IPS-18c (cell line): ENCODE measurements at regions not wholly inside any gene's neighbourhood (a gene's known extent, or its start where the extent isn't known, plus 50 kb on each side); places are given as distances from the start of the nearest gene placed in this dataset.

Experiments used
- H3K4me3 ChIP-seq: 2 replicates; pipeline ENCODE4 v1.7.0; 2013; ENCODE audit warnings: low read depth, mild to moderate bottlenecking, low read length, moderate library complexity; ENCODE audit not compliant: insufficient read depth
- H3K9me3 ChIP-seq: one replicate; pipeline ENCODE4 v1.6.1; 2013; ENCODE audit warnings: mild to moderate bottlenecking, low read length, moderate library complexity; ENCODE audit not compliant: control insufficient read depth, insufficient read depth

DNA sequence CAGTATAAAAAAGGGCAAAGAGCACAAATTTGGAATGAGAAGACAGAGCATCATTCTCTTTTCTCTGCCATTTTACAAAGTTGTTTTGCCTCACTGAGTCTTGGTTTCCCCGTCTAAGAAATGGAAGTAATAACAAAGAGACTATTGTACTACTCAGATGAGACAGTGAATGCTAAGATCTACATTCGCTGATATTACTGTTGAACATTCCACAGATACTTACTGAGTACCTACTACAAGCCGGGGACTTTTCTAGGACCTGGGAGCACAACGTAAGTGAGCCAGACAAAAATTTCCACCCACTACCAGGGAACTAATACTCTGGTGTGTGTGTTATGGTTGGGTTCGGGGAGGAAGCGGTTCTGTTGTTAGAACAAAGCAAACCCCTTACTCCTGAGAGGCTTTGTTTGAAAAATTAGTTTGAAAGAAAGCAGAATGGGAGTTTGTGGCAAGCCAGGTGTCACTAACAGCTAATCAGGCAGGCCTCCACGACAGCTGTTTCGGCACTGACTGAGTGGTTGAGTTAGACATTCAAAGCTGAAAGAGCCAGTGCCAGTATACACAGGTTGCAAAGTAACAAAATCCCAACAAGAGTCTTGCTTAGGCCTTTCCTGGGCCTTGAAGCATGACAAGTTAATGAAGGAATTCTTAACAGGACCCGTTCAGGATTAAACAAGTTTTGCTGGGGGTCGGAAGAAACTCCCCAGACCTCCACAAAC lies 458.3 kb downstream of the EDEM1 start:
- Histone ChIP-seq H3K4me3 (no peak overlapping the region), H3K9me3 (no peaks in the 10 kb centered on the region)

DNA sequence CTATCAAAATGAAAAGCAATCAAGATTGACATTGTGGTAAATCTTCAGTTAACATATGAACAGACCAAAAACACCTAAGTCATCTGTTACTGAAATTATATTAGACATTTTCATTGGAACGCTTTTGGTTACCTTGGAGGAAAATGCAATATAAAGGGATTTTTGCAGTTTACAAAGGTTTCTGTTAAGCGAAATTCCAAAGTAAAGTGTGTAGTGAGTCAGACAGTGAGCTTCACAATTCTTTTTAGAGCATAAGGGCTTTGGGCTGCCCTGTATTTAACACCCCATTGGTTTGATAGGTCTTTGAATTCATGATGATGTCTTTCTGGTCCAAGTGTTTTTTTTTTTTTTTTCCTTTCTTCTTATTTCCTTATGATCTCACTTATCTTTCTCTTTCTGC lies 462.8 kb downstream of the EDEM1 start:
- Histone ChIP-seq H3K9me3 (no peaks in the 10 kb centered on the region), H3K4me3 (no peak overlapping the region)

DNA sequence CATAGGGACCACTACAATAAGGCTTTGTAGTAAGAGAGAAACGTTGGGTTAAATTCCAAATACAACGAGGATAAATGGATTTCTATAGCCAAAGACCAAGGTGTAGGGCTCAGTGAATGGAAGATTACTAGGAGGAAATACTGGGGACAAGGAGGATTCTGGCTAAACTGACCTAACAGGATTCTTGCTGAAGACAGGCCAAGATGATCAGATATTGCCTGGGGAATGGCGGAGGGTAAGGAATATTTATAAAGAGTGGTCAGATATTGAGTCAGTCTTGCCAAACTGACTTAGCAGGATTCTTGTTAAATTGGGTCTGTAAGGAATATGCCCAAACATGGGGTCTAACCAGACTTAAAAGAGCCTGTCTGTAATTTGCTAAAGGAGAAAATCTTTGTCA lies 463.8 kb downstream of the EDEM1 start:
- no peak overlapping the region for H3K4me3 ChIP-seq
- no peaks in the 10 kb centered on the region for H3K9me3 ChIP-seq

DNA sequence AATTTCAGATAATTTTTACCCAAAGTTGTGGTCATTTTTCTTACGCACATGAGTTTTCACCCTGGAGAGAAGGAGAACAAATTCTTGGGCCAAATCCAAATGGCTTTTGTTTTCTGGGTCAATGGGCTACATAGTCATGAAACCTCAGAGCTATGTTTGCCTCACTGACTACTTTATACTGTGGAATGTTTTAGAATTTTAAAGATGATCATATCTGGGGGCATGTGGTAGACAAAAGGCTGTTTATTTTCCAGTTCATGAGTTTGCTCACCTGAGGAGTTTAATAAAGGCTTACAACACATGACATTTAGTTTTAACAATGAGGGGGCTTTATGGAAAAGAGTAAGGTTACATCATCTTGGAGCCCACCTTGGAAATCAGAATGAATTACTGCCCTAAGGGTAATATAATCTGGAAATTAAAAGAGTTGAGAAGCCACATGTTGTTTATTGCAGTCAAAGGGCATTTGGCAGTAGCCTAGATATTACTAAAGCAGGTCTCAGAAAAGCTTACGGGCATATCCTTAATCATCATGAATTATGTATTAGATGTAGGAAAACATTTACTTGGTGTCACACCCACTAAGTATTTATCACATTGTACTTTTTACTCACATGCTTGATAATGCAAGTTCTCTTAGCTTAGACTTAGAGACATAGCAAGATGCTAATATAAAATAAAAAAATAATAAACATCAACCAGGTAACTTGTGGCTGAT lies 466.1 kb downstream of the EDEM1 start:
- H3K9me3 ChIP-seq, result no peaks in the 10 kb centered on the region
- H3K4me3 ChIP-seq, result no peak overlapping the region

- Histone ChIP-seq H3K9me3 (no peaks in the 10 kb centered on the region), H3K4me3 (no peak overlapping the region)
Observed at GRCh38 chr3:5657106-5657505, 469.6 kb downstream of the EDEM1 start.

GRCh38 chr3:5663601-5664000 lies 476.1 kb downstream of the EDEM1 start:
- H3K9me3 ChIP-seq, result no peaks in the 10 kb centered on the region
- no peak overlapping the region for H3K4me3 ChIP-seq

DNA sequence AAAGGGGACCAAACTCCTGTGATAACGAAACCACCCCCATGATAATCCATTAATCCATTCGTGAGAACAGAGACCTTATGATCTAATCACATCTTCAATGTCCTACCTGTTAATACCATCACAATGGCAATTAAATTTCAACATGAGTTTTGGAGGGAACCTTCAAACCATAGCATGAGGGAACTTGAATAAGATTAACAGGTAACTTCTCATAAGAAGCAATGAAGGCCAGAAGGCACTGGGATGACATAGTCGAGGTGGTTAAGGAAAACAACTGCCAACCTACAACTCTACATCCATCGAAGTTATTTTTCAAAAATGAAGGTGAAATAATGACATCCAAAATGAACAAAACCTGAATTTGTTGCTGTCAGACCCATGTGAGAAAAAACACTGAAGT lies 478.9 kb downstream of the EDEM1 start:
- Histone ChIP-seq H3K9me3 (no peaks in the 10 kb centered on the region), H3K4me3 (no peak overlapping the region)

- H3K4me3 ChIP-seq, result no peak overlapping the region
- H3K9me3 ChIP-seq, result no peaks in the 10 kb centered on the region
Observed at GRCh38 chr3:5673521-5673920, 486.0 kb downstream of the EDEM1 start.

DNA sequence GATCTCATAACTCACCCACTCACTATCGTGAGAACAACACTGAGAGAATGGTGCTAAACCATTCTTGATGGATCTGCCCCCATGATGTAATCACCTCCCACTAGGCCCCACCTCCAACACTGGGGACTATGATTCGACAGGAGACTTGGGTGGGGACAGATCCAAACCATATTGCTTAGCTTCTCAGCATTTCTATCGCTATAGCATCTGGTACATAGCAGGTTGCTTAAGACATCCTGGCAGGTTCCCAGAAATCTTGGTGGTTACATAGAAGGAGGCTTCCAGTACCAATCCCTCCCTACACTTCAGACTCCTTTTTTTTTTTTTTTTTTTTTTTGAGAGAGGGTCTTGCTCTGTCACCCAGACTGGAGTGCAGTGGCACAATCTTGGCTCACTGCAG lies 487.8 kb downstream of the EDEM1 start:
- Histone ChIP-seq H3K4me3 (no peak overlapping the region), H3K9me3 (no peaks in the 10 kb centered on the region)

- H3K4me3 ChIP-seq, result no peak overlapping the region
- H3K9me3 ChIP-seq, result no peaks in the 10 kb centered on the region
Observed at GRCh38 chr3:5677555-5677954, 490.0 kb downstream of the EDEM1 start.

GRCh38 chr3:5678248-5678647 lies 490.7 kb downstream of the EDEM1 start:
- Histone ChIP-seq H3K4me3 (no peak overlapping the region), H3K9me3 (no peaks in the 10 kb centered on the region)

DNA sequence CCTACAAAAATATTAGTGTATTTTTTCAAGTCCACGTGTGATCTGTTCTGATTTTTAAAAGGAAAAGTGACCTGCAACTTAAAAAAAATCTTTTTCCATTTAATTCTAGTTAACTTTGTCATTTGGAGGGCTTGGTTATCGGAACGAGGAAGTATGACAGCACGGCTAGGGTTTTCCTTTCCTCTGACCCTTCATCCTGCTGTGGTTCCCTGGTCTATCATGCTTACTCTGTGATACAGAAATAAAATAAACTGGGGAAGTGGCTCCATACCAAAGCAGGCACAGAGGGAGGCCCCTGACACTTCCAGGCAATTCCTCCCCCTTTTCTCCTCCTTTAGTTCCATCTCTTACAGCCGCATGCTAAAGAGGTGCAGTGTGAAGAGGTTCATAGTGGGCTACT lies 491.3 kb downstream of the EDEM1 start:
- H3K9me3 ChIP-seq, result no peaks in the 10 kb centered on the region
- H3K4me3 ChIP-seq, result no peak overlapping the region

GRCh38 chr3:5687230-5687629 lies 499.7 kb downstream of the EDEM1 start:
- peaks cover 6% of the 10 kb centered on the region for H3K9me3 ChIP-seq
- H3K4me3 ChIP-seq, result no peak overlapping the region

- H3K9me3 ChIP-seq, result peaks cover 6% of the 10 kb centered on the region
- no peak overlapping the region for H3K4me3 ChIP-seq
Observed at GRCh38 chr3:5690490-5690889, 503.0 kb downstream of the EDEM1 start.

GRCh38 chr3:5690904-5691532 lies 503.5 kb downstream of the EDEM1 start:
- Histone ChIP-seq H3K9me3 (peaks cover 6% of the 10 kb centered on the region), H3K4me3 (no peak overlapping the region)

DNA sequence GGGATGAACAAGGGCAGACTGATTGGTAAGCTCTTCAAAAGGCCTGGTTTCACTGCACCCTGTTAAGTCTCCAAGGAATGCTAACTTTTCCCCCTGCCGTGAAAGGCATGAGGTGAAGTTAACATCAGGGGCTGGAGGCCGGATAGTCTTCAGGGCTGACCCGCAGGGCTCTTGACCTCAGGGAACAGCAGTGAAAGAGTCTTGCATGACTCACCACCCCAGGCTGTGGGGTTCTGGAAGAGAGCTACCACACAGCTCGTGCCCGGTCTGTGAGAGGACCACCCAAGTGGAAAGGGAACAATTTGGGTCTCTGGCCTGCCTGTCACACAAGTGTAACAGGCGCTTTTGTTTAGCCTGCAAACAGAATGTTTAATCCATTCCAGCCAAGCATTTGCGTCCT lies 504.9 kb downstream of the EDEM1 start:
- Histone ChIP-seq H3K4me3 (no peak overlapping the region), H3K9me3 (peaks cover 6% of the 10 kb centered on the region)

GRCh38 chr3:5694266-5694665 lies 506.8 kb downstream of the EDEM1 start:
- Histone ChIP-seq H3K4me3 (no peak overlapping the region), H3K9me3 (peaks cover 6% of the 10 kb centered on the region)

DNA sequence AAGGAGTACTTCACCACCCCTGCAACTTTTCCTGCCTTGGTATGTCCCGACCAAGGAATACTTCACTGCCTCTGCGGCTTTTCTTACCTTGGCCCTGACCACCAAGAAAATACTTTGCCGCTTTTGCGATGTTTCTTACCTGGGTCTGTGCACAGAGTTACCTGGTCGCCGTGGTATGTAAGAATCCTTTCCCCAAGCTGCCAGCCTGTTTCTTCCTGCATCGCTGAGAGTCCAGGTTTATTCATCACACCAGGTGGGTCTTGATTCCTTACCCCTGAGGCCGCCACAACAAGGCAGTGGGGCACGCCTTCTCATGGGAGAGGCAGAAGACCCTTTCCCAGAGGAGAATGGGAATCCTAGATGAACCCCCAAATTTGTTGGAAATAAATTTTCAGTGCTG lies 511.3 kb downstream of the EDEM1 start:
- no peak overlapping the region for H3K4me3 ChIP-seq
- peaks cover 2% of the 10 kb centered on the region for H3K9me3 ChIP-seq
